GM12878 (cell line): ENCODE measurements at regions not wholly inside any gene's neighbourhood (a gene's known extent, or its start where the extent isn't known, plus 50 kb on each side); places are given as distances from the start of the nearest gene placed in this dataset.

Source experiments
- ATAC-seq: fragments of 200-7000 bp; cut with Tn5 transposase; 3 replicates; pipeline ENCODE4 v1.9.1; 2020; ENCODE audit warnings: mild to moderate bottlenecking, moderate library complexity
- BruUV-seq: library from RNA; stranded (reverse); fragments of 400-500 nt; replicated peaks from 2 replicates; lab custom pipeline; 2021; lab: Mats Ljungman, UMichigan
- CTCF ChIA-PET: fragments of 300-600 bp; sonication (Branson Sonifier 250); formaldehyde crosslinking; extraction: SDS; loops from one replicate; lab custom pipeline; 2021; ENCODE audit warnings: inconsistent platforms; lab: Yijun Ruan, JAX
- POLR2A ChIA-PET: fragments of 350-600 bp; formaldehyde crosslinking; extraction: SDS; loops from one replicate; lab custom pipeline; 2021; ENCODE audit warnings: inconsistent platforms; lab: Charles Lee
- RAD21 ChIA-PET: fragments of 300-600 bp; sonication (Branson Sonifier 250); formaldehyde crosslinking; loops from one replicate; lab custom pipeline; 2023; ENCODE audit warnings: antibody characterized with exemption; ENCODE audit not compliant: unreplicated experiment; lab: Charles Lee
- SMC1A ChIA-PET: fragments of 300-600 bp; sonication (Branson Sonifier 250); formaldehyde crosslinking; loops from one replicate; lab custom pipeline; 2023; ENCODE audit not compliant: unreplicated experiment, uncharacterized antibody; lab: Charles Lee
- DNase-seq: peaks from one replicate; pipeline ENCODE4 v3.0.0-alpha.2; 2011; ENCODE audit warnings: low read depth, low spot score
- FAIRE-seq: peaks from 3 replicates; lab custom pipeline; 2011; peaks lifted over from hg19 to GRCh38; lab: Jason Lieb, UNC
- H2AFZ ChIP-seq: 2 replicates; pipeline ENCODE4 v1.6.0; 2011; ENCODE audit warnings: low read depth, low read length, control low read depth; ENCODE audit not compliant: control insufficient read depth
- H3K27ac ChIP-seq: 2 replicates; pipeline ENCODE4 v1.5.1; 2011; ENCODE audit warnings: control low read depth; ENCODE audit not compliant: control insufficient read depth, insufficient read depth
- H3K27me3 ChIP-seq, 2 experiments: replicated peaks in 1 of 2; 2 replicates each; pipeline versions ENCODE4 v1.6.0 to v1.6.1; 2011; ENCODE audit warnings: low read length in 1 of 2; ENCODE audit not compliant: control insufficient read depth in 2 of 2, insufficient read depth in 2 of 2
- H3K36me3 ChIP-seq, 2 experiments: 2 replicates each; pipeline ENCODE4 v1.5.1; 2011; ENCODE audit warnings: low read length in 1 of 2; ENCODE audit not compliant: control insufficient read depth in 2 of 2, insufficient read depth in 2 of 2
- H3K4me1 ChIP-seq: 2 replicates; pipeline ENCODE4 v1.6.1; 2011; ENCODE audit warnings: mild to moderate bottlenecking, low read length, moderate library complexity, mixed read lengths; ENCODE audit not compliant: control insufficient read depth, insufficient read depth
- H3K4me2 ChIP-seq: 2 replicates; pipeline ENCODE4 v1.6.0; 2011; ENCODE audit warnings: control low read depth; ENCODE audit not compliant: control insufficient read depth, insufficient read depth
- H3K4me3 ChIP-seq: fragments of 200-600 bp; sonication (generic); 2 replicates; pipeline ENCODE4 v1.5.1; 2016
- H3K79me2 ChIP-seq: 2 replicates; pipeline ENCODE4 v1.6.0; 2011; ENCODE audit warnings: low read length; ENCODE audit not compliant: control insufficient read depth, insufficient read depth
- H3K9ac ChIP-seq: 2 replicates; pipeline ENCODE4 v1.8.0; 2011; ENCODE audit warnings: low read length, control low read depth, mixed read lengths; ENCODE audit not compliant: control insufficient read depth, insufficient read depth
- H3K9me3 ChIP-seq: replicated peaks from 3 replicates; pipeline ENCODE4 v1.5.1; 2011; ENCODE audit warnings: mild to moderate bottlenecking, low read length; ENCODE audit not compliant: control insufficient read depth, insufficient read depth
- H4K20me1 ChIP-seq: 2 replicates; pipeline ENCODE4 v1.6.0; 2011; ENCODE audit not compliant: control insufficient read depth, insufficient read depth
- ASH2L ChIP-seq: fragments of 300-600, 200-600 bp; sonication (generic); IDR thresholded peaks from 2 replicates; pipeline ENCODE4 v1.6.1; 2017; ENCODE audit warnings: low read depth, mild to moderate bottlenecking, borderline replicate concordance
- E4F1 ChIP-seq: fragments of 450-650 bp; IDR thresholded peaks from 2 replicates; pipeline ENCODE4 v1.6.1; 2018; ENCODE audit warnings: borderline replicate concordance, mild to moderate bottlenecking; ENCODE audit not compliant: partially characterized antibody
- HCFC1 ChIP-seq: fragments of 150-350 bp; IDR thresholded peaks from 2 replicates; pipeline ENCODE4 v1.6.1; 2014; ENCODE audit warnings: low read length
- KDM1A ChIP-seq: fragments of 200-600 bp; sonication (generic); IDR thresholded peaks from 2 replicates; pipeline ENCODE4 v1.6.1; 2016; ENCODE audit warnings: borderline replicate concordance
- NFIC ChIP-seq: IDR thresholded peaks from 2 replicates; pipeline ENCODE4 v1.6.1; 2012; ENCODE audit warnings: low read depth, mild to moderate bottlenecking, inconsistent platforms, low read length, moderate library complexity
- RAD51 ChIP-seq: fragments of 450-650 bp; IDR thresholded peaks from 2 replicates; pipeline ENCODE4 v1.6.1; 2016; ENCODE audit warnings: moderate library complexity, mild to moderate bottlenecking, inconsistent platforms
- TBL1XR1 ChIP-seq: IDR thresholded peaks from 2 replicates; pipeline ENCODE4 v1.6.1; 2012; ENCODE audit warnings: low read depth, low read length, improper control_type of control experiment
- YBX1 ChIP-seq: fragments of 450-650 bp; IDR thresholded peaks from 2 replicates; pipeline ENCODE4 v1.6.1; 2016; ENCODE audit warnings: antibody characterized with exemption
- ZNF384 ChIP-seq: IDR thresholded peaks from 2 replicates; pipeline ENCODE4 v1.6.1; 2012; ENCODE audit warnings: low read depth, mild to moderate bottlenecking, low read length, improper control_type of control experiment, borderline replicate concordance
- WGBS: methylation state at CpG from one replicate; pipeline ENCODE4 v1.1.6; 2016; ENCODE audit warnings: low lambda C conversion rate; ENCODE audit not compliant: insufficient replicate concordance, insufficient coverage; ENCODE audit errors: missing lambda C conversion rate; 5-methylcytosine and 5-hydroxymethylcytosine counted together
- in situ Hi-C: fragments of 300-500 bp; cut with MboI; formaldehyde crosslinking; loops from 9 replicates; pipeline ENCODE4 v1.14.3; 2018; ENCODE audit warnings: mixed read lengths
- intact Hi-C: fragments of 100-400 bp; cut with micrococcal nuclease; formaldehyde crosslinking; loops from one replicate; pipeline ENCODE4 v1.14.2; 2022; ENCODE audit not compliant: unreplicated experiment
- TF ChIP-seq, protein P1 (sequence below): fragments of 150-350 bp; IDR thresholded peaks from 2 replicates; pipeline ENCODE4 v1.6.1; 2014; ENCODE audit warnings: mild to moderate bottlenecking, low read depth, low read length
- TF ChIP-seq, protein P2 (sequence below): IDR thresholded peaks from 2 replicates; pipeline ENCODE4 v1.6.1; 2012; ENCODE audit warnings: low read depth, low read length, improper control_type of control experiment
- TF ChIP-seq, protein P3 (sequence below): fragments of 450-650 bp; IDR thresholded peaks from 2 replicates; pipeline ENCODE4 v1.6.1; 2016; ENCODE audit warnings: mild to moderate bottlenecking, moderate library complexity, borderline replicate concordance
- TF ChIP-seq, protein P4 (sequence below): fragments of 450-650 bp; IDR thresholded peaks from 2 replicates; pipeline ENCODE4 v1.6.1; 2017; ENCODE audit warnings: mild to moderate bottlenecking

GRCh38 chr16:80279656-80280055 is 261.1 kb upstream of the DYNLRB2 start:
- H3K9me3 ChIP-seq, result no peaks in the 10 kb centered on the region
- 49% methylated on average over 4 of the region's 4 CpGs for WGBS
- no peak overlapping the region for H3K9ac ChIP-seq
- no peaks in the 10 kb centered on the region for H3K4me1 ChIP-seq
- ChIA-PET POLR2A (no interaction called here), SMC1A (no interaction called here), CTCF (no interaction called here), RAD21 (no interaction called here)
- H3K4me3 ChIP-seq, result no peak overlapping the region
- H3K36me3 ChIP-seq, result no peaks in the 10 kb centered on the region
- no peaks in the 10 kb centered on the region for H3K27me3 ChIP-seq
- no peak overlapping the region for H2AFZ ChIP-seq
- intact Hi-C loops, result no loop called here
- ATAC-seq (no peak), DNase-seq (no peak), FAIRE-seq (no peak)
- BruUV-seq, result no TSS peak
- in situ Hi-C loops, result no loop called here
- H3K27ac ChIP-seq, result no peak overlapping the region
- H3K79me2 ChIP-seq, result no peaks in the 10 kb centered on the region
- no peaks in the 10 kb centered on the region for H4K20me1 ChIP-seq
- H3K4me2 ChIP-seq, result no peak overlapping the region
- no peak for TF ChIP-seq ZNF384
- TF ChIP-seq E4F1, result no peak
- TF ChIP-seq KDM1A, result no peak
- TF ChIP-seq, protein P1, sequence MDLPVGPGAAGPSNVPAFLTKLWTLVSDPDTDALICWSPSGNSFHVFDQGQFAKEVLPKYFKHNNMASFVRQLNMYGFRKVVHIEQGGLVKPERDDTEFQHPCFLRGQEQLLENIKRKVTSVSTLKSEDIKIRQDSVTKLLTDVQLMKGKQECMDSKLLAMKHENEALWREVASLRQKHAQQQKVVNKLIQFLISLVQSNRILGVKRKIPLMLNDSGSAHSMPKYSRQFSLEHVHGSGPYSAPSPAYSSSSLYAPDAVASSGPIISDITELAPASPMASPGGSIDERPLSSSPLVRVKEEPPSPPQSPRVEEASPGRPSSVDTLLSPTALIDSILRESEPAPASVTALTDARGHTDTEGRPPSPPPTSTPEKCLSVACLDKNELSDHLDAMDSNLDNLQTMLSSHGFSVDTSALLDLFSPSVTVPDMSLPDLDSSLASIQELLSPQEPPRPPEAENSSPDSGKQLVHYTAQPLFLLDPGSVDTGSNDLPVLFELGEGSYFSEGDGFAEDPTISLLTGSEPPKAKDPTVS, result no peak
- no peak for TF ChIP-seq RAD51
- TF ChIP-seq ASH2L, result no peak
- TF ChIP-seq TBL1XR1, result no peak
- TF ChIP-seq, protein P2, sequence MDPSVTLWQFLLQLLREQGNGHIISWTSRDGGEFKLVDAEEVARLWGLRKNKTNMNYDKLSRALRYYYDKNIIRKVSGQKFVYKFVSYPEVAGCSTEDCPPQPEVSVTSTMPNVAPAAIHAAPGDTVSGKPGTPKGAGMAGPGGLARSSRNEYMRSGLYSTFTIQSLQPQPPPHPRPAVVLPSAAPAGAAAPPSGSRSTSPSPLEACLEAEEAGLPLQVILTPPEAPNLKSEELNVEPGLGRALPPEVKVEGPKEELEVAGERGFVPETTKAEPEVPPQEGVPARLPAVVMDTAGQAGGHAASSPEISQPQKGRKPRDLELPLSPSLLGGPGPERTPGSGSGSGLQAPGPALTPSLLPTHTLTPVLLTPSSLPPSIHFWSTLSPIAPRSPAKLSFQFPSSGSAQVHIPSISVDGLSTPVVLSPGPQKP, result no peak
- TF ChIP-seq, protein P3, sequence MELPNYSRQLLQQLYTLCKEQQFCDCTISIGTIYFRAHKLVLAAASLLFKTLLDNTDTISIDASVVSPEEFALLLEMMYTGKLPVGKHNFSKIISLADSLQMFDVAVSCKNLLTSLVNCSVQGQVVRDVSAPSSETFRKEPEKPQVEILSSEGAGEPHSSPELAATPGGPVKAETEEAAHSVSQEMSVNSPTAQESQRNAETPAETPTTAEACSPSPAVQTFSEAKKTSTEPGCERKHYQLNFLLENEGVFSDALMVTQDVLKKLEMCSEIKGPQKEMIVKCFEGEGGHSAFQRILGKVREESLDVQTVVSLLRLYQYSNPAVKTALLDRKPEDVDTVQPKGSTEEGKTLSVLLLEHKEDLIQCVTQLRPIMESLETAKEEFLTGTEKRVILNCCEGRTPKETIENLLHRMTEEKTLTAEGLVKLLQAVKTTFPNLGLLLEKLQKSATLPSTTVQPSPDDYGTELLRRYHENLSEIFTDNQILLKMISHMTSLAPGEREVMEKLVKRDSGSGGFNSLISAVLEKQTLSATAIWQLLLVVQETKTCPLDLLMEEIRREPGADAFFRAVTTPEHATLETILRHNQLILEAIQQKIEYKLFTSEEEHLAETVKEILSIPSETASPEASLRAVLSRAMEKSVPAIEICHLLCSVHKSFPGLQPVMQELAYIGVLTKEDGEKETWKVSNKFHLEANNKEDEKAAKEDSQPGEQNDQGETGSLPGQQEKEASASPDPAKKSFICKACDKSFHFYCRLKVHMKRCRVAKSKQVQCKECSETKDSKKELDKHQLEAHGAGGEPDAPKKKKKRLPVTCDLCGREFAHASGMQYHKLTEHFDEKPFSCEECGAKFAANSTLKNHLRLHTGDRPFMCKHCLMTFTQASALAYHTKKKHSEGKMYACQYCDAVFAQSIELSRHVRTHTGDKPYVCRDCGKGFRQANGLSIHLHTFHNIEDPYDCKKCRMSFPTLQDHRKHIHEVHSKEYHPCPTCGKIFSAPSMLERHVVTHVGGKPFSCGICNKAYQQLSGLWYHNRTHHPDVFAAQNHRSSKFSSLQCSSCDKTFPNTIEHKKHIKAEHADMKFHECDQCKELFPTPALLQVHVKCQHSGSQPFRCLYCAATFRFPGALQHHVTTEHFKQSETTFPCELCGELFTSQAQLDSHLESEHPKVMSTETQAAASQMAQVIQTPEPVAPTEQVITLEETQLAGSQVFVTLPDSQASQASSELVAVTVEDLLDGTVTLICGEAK, result no peak
- TF ChIP-seq, protein P4, sequence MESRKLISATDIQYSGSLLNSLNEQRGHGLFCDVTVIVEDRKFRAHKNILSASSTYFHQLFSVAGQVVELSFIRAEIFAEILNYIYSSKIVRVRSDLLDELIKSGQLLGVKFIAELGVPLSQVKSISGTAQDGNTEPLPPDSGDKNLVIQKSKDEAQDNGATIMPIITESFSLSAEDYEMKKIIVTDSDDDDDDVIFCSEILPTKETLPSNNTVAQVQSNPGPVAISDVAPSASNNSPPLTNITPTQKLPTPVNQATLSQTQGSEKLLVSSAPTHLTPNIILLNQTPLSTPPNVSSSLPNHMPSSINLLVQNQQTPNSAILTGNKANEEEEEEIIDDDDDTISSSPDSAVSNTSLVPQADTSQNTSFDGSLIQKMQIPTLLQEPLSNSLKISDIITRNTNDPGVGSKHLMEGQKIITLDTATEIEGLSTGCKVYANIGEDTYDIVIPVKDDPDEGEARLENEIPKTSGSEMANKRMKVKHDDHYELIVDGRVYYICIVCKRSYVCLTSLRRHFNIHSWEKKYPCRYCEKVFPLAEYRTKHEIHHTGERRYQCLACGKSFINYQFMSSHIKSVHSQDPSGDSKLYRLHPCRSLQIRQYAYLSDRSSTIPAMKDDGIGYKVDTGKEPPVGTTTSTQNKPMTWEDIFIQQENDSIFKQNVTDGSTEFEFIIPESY, result no peak
- TF ChIP-seq HCFC1, result no peak
- no peak for TF ChIP-seq YBX1
- no peak for TF ChIP-seq NFIC
